HEK293 (cell line): ENCODE measurements at regions not wholly inside any gene's neighbourhood (a gene's known extent, or its start where the extent isn't known, plus 50 kb on each side); places are given as distances from the start of the nearest gene placed in this dataset.

ENCODE experiments used
- CTCF ChIA-PET: fragments of 350-600 bp; formaldehyde crosslinking; extraction: SDS; loops from one replicate; lab custom pipeline; 2021; ENCODE audit warnings: antibody characterized with exemption; lab: Yijun Ruan, JAX
- POLR2A ChIA-PET: fragments of 300-600 bp; formaldehyde crosslinking; extraction: SDS; loops from one replicate; lab custom pipeline; 2020; ENCODE audit warnings: antibody characterized with exemption, inconsistent platforms; lab: Yijun Ruan, JAX
- H3K27ac ChIP-seq: fragments of 200-500 bp; sonication (Bioruptor generic); 2 replicates; pipeline ENCODE4 v1.5.1; 2014; ENCODE audit warnings: low read depth, low read length, control low read depth, inconsistent platforms; ENCODE audit errors: extremely low read depth
- H3K36me3 ChIP-seq, 2 experiments: fragments of 200-500 bp in 1 of 2; sonication (Bioruptor generic) in 1 of 2; 1 replicate in 1 of 2; 2 replicates in 1 of 2; pipeline ENCODE4 v1.5.1; 2014 to 2017; ENCODE audit warnings: inconsistent platforms in 2 of 2, low read length in 2 of 2; ENCODE audit not compliant: control insufficient read depth in 2 of 2, insufficient read depth in 1 of 2
- H3K4me1 ChIP-seq: fragments of 200-500 bp; sonication (Bioruptor generic); 2 replicates; pipeline ENCODE4 v1.5.1; 2014; ENCODE audit warnings: mild to moderate bottlenecking, low read length, inconsistent platforms; ENCODE audit not compliant: control insufficient read depth, insufficient read depth
- H3K4me3 ChIP-seq: 2 replicates; pipeline ENCODE4 v1.5.1; 2011; ENCODE audit warnings: low read depth, mild to moderate bottlenecking, control low read depth, low read length, moderate library complexity
- H3K9me3 ChIP-seq: fragments of 200-500 bp; sonication (Bioruptor generic); 2 replicates; pipeline ENCODE4 v1.5.1; 2014; ENCODE audit warnings: low read depth, low read length, inconsistent platforms; ENCODE audit not compliant: control insufficient read depth, insufficient read depth
- EGR2 ChIP-seq: fragments of 450-650 bp; formaldehyde crosslinking; IDR thresholded peaks from 2 replicates; pipeline ENCODE4 v1.5.1; 2016; ENCODE audit warnings: low read depth, missing biosample characterization, missing genetic modification characterization
- GLI4 ChIP-seq: fragments of 450-650 bp; formaldehyde crosslinking; IDR thresholded peaks from 2 replicates; pipeline ENCODE4 v1.5.1; 2016; ENCODE audit warnings: missing biosample characterization, missing genetic modification characterization
- GLIS2 ChIP-seq: fragments of 450-650 bp; formaldehyde crosslinking; IDR thresholded peaks from 2 replicates; pipeline ENCODE4 v1.5.1; 2016; ENCODE audit warnings: missing biosample characterization, missing genetic modification characterization
- KLF8 ChIP-seq: fragments of 450-650 bp; formaldehyde crosslinking; IDR thresholded peaks from 2 replicates; pipeline ENCODE4 v1.5.1; 2016; ENCODE audit warnings: missing biosample characterization, missing genetic modification characterization
- MEIS1 ChIP-seq: sonication (generic); formaldehyde crosslinking; IDR thresholded peaks from 2 replicates; pipeline ENCODE4 v1.8.1; 2022; ENCODE audit warnings: missing genetic modification reagents, mild to moderate bottlenecking, borderline replicate concordance
- OVOL3 ChIP-seq: fragments of 450-650 bp; formaldehyde crosslinking; IDR thresholded peaks from 2 replicates; pipeline ENCODE4 v1.5.1; 2016; ENCODE audit warnings: missing biosample characterization, missing genetic modification characterization
- PRDM1 ChIP-seq: fragments of 450-650 bp; formaldehyde crosslinking; IDR thresholded peaks from 2 replicates; pipeline ENCODE4; 2016; ENCODE audit warnings: missing biosample characterization, missing genetic modification characterization
- YY1 ChIP-seq: fragments of 450-650 bp; formaldehyde crosslinking; IDR thresholded peaks from 2 replicates; pipeline ENCODE4 v1.5.1; 2018; ENCODE audit warnings: missing biosample characterization, missing genetic modification characterization
- ZBTB17 ChIP-seq: fragments of 450-650 bp; formaldehyde crosslinking; IDR thresholded peaks from 2 replicates; pipeline ENCODE4 v1.5.1; 2016; ENCODE audit warnings: missing biosample characterization, missing genetic modification characterization
- ZFHX2 ChIP-seq: fragments of 450-650 bp; formaldehyde crosslinking; conservative IDR thresholded peaks from 2 replicates; pipeline ENCODE4 v1.5.1; 2016; ENCODE audit warnings: missing biosample characterization, missing genetic modification characterization
- ZNF175 ChIP-seq: fragments of 450-650 bp; formaldehyde crosslinking; IDR thresholded peaks from 2 replicates; pipeline ENCODE4 v1.5.1; 2016; ENCODE audit warnings: missing biosample characterization, missing genetic modification characterization
- ZNF202 ChIP-seq: fragments of 450-650 bp; formaldehyde crosslinking; IDR thresholded peaks from 2 replicates; pipeline ENCODE4 v1.5.1; 2016; ENCODE audit warnings: missing biosample characterization, missing genetic modification characterization, borderline replicate concordance
- ZNF248 ChIP-seq: fragments of 450-650 bp; formaldehyde crosslinking; IDR thresholded peaks from 2 replicates; pipeline ENCODE4 v1.5.1; 2017; ENCODE audit warnings: missing biosample characterization, missing genetic modification characterization
- ZNF280C ChIP-seq: fragments of 450-650 bp; formaldehyde crosslinking; IDR thresholded peaks from 2 replicates; pipeline ENCODE4 v1.5.1; 2016; ENCODE audit warnings: missing biosample characterization, missing genetic modification characterization
- ZNF311 ChIP-seq: fragments of 450-650 bp; formaldehyde crosslinking; IDR thresholded peaks from 2 replicates; pipeline ENCODE4 v1.5.1; 2017; ENCODE audit warnings: missing biosample characterization, missing genetic modification characterization, borderline replicate concordance
- ZNF324 ChIP-seq: fragments of 450-650 bp; formaldehyde crosslinking; IDR thresholded peaks from 2 replicates; pipeline ENCODE4 v1.5.1; 2016; ENCODE audit warnings: missing biosample characterization, missing genetic modification characterization
- ZNF391 ChIP-seq: fragments of 450-650 bp; formaldehyde crosslinking; IDR thresholded peaks from 2 replicates; pipeline ENCODE4 v1.5.1; 2016; ENCODE audit warnings: low read depth, missing biosample characterization, missing genetic modification characterization, borderline replicate concordance
- ZNF555 ChIP-seq: fragments of 450-650 bp; formaldehyde crosslinking; conservative IDR thresholded peaks from 2 replicates; pipeline ENCODE4 v1.5.1; 2017; ENCODE audit warnings: missing biosample characterization, mild to moderate bottlenecking, missing genetic modification characterization, inconsistent platforms
- ZNF629 ChIP-seq: fragments of 450-650 bp; formaldehyde crosslinking; IDR thresholded peaks from 2 replicates; pipeline ENCODE4 v1.5.1; 2017; ENCODE audit warnings: missing biosample characterization, missing genetic modification characterization
- ZNF639 ChIP-seq: fragments of 450-650 bp; formaldehyde crosslinking; IDR thresholded peaks from 2 replicates; pipeline ENCODE4 v1.5.1; 2016; ENCODE audit warnings: missing biosample characterization, missing genetic modification characterization
- ZNF664 ChIP-seq: fragments of 450-650 bp; formaldehyde crosslinking; IDR thresholded peaks from 2 replicates; pipeline ENCODE4 v1.5.1; 2016; ENCODE audit warnings: missing biosample characterization, missing genetic modification characterization
- ZNF704 ChIP-seq: fragments of 450-650 bp; formaldehyde crosslinking; IDR thresholded peaks from 2 replicates; pipeline ENCODE4 v1.5.1; 2016; ENCODE audit warnings: missing biosample characterization, missing genetic modification characterization
- ZNF76 ChIP-seq: fragments of 450-650 bp; formaldehyde crosslinking; IDR thresholded peaks from 2 replicates; pipeline ENCODE4; 2016; ENCODE audit warnings: low read depth, missing biosample characterization, missing genetic modification characterization, borderline replicate concordance
- ZSCAN16 ChIP-seq: fragments of 450-650 bp; formaldehyde crosslinking; IDR thresholded peaks from 2 replicates; pipeline ENCODE4 v1.5.1; 2016; ENCODE audit warnings: missing biosample characterization, missing genetic modification characterization
- ZSCAN30 ChIP-seq: fragments of 450-650 bp; IDR thresholded peaks from 2 replicates; pipeline ENCODE4 v1.5.1; 2018; ENCODE audit warnings: missing biosample characterization, mild to moderate bottlenecking, missing genetic modification characterization, moderate library complexity
- TF ChIP-seq, protein P1 (sequence below): fragments of 450-650 bp; formaldehyde crosslinking; IDR thresholded peaks from 2 replicates; pipeline ENCODE4 v1.5.1; 2017; ENCODE audit warnings: missing biosample characterization, missing genetic modification characterization
- TF ChIP-seq, protein P2 (sequence below): fragments of 450-650 bp; formaldehyde crosslinking; IDR thresholded peaks from 2 replicates; pipeline ENCODE4; 2016; ENCODE audit warnings: missing biosample characterization, missing genetic modification characterization

DNA sequence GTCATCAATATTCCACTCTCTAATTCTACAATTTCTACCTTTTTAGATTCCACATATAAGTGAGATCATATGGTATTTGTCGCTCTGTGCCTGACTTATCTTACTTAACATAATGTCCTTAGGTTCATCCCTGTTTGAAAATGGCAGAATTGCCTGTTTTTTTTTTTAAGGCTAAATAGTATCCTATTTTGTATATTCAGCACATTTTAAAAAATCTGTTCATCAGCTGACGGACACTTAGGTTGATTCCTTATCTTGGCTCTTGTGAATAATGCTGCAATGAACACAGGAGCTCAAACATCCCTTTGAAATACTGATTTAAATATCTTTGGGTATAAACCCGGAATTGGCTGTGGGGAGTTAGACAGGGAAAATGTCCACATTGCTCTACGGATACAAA lies 326.7 kb upstream of the THBS1 start:
- POLR2A ChIA-PET, result no interaction called here
- no peak overlapping the region for H3K27ac ChIP-seq
- TF ChIP-seq GLI4 (tag by site-specific recombination), result no peak
- no peak for TF ChIP-seq KLF8
- no peak for TF ChIP-seq ZBTB17
- TF ChIP-seq EGR2 (tag by site-specific recombination), result no peak
- no peak for TF ChIP-seq ZNF639 (tag by site-specific recombination)
- no peak for TF ChIP-seq MEIS1 (CRISPR knock-in tag)
- no peak for TF ChIP-seq GLIS2 (tag by site-specific recombination)
- TF ChIP-seq ZNF202 (tag by site-specific recombination), result no peak
- no peak for TF ChIP-seq ZNF664 (tag by site-specific recombination)
- TF ChIP-seq ZNF555 (tag by site-specific recombination), result no peak
- TF ChIP-seq ZSCAN30 (tag by site-specific recombination), result no peak
- TF ChIP-seq YY1 (tag by site-specific recombination), result no peak
- TF ChIP-seq ZNF175 (tag by site-specific recombination), result no peak
- TF ChIP-seq ZNF311 (tag by site-specific recombination), result no peak
- TF ChIP-seq, protein P1, sequence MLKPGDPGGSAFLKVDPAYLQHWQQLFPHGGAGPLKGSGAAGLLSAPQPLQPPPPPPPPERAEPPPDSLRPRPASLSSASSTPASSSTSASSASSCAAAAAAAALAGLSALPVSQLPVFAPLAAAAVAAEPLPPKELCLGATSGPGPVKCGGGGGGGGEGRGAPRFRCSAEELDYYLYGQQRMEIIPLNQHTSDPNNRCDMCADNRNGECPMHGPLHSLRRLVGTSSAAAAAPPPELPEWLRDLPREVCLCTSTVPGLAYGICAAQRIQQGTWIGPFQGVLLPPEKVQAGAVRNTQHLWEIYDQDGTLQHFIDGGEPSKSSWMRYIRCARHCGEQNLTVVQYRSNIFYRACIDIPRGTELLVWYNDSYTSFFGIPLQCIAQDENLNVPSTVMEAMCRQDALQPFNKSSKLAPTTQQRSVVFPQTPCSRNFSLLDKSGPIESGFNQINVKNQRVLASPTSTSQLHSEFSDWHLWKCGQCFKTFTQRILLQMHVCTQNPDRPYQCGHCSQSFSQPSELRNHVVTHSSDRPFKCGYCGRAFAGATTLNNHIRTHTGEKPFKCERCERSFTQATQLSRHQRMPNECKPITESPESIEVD, result no peak
- TF ChIP-seq ZNF324 (tag by site-specific recombination), result no peak
- TF ChIP-seq ZNF629 (tag by site-specific recombination), result no peak
- TF ChIP-seq ZNF248 (tag by site-specific recombination), result no peak
- H3K9me3 ChIP-seq, result no peaks in the 10 kb centered on the region
- no peaks in the 10 kb centered on the region for H3K36me3 ChIP-seq
- no peak overlapping the region for H3K4me3 ChIP-seq
- CTCF ChIA-PET, result no interaction called here
- H3K4me1 ChIP-seq, result no peaks in the 10 kb centered on the region

- Histone ChIP-seq H3K4me1 (no peaks in the 10 kb centered on the region), H3K27ac (no peak overlapping the region), H3K9me3 (no peaks in the 10 kb centered on the region), H3K36me3 (no peaks in the 10 kb centered on the region), H3K4me3 (no peak overlapping the region)
- ChIA-PET CTCF (no interaction called here), POLR2A (no interaction called here)
- TF ChIP-seq OVOL3 (tag by site-specific recombination) (no peak), ZNF76 (no peak), ZFHX2 (tag by site-specific recombination) (no peak), ZNF280C (tag by site-specific recombination) (no peak), ZNF391 (tag by site-specific recombination) (no peak), ZSCAN16 (tag by site-specific recombination) (no peak), ZNF704 (tag by site-specific recombination) (no peak), PRDM1 (tag by site-specific recombination) (no peak)
- TF ChIP-seq, protein P2, sequence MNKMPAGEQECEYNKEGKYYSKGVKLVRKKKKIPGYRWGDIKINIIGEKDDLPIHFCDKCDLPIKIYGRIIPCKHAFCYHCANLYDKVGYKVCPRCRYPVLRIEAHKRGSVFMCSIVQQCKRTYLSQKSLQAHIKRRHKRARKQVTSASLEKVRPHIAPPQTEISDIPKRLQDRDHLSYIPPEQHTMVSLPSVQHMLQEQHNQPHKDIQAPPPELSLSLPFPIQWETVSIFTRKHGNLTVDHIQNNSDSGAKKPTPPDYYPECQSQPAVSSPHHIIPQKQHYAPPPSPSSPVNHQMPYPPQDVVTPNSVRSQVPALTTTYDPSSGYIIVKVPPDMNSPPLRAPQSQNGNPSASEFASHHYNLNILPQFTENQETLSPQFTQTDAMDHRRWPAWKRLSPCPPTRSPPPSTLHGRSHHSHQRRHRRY, result no peak
These were observed 325.1 kb upstream of the THBS1 start for GRCh38 chr15:39255760-39256159.
